GM23338 (cell line): ENCODE measurements at regions not wholly inside any gene's neighbourhood (a gene's known extent, or its start where the extent isn't known, plus 50 kb on each side); places are given as distances from the start of the nearest gene placed in this dataset.

Experiments
- ATAC-seq: fragments of 200-7000 bp; cut with Tn5 transposase; 3 replicates; pipeline ENCODE4 v1.9.1; 2020
- DNase-seq: peaks from one replicate; pipeline ENCODE4 v3.0.0-alpha.2; 2015; ENCODE audit warnings: low spot score
- H2AFZ ChIP-seq: fragments of 200-600 bp; sonication (generic); 2 replicates; pipeline ENCODE4 v1.8.0; 2016; ENCODE audit warnings: antibody characterized with exemption, mild to moderate bottlenecking, moderate library complexity
- H3F3A ChIP-seq: fragments of 200-600 bp; sonication (generic); replicated peaks from 2 replicates; pipeline ENCODE4 v1.8.0; 2017; ENCODE audit warnings: antibody characterized with exemption, mixed run types, low read depth
- H3K27ac ChIP-seq: fragments of 200-600 bp; sonication (generic); 2 replicates; pipeline ENCODE4 v1.6.1; 2016; ENCODE audit warnings: low read depth
- H3K27me3 ChIP-seq: fragments of 200-600 bp; sonication (generic); 2 replicates; pipeline ENCODE4 v1.8.0; 2016; ENCODE audit warnings: mild to moderate bottlenecking, mixed run types, moderate library complexity; ENCODE audit not compliant: insufficient read depth
- H3K36me3 ChIP-seq: fragments of 200-600 bp; sonication (generic); 2 replicates; pipeline ENCODE4 v1.8.0; 2016; ENCODE audit warnings: mild to moderate bottlenecking; ENCODE audit not compliant: insufficient read depth
- H3K4me1 ChIP-seq: fragments of 200-600 bp; sonication (generic); 2 replicates; pipeline ENCODE4 v1.8.0; 2016; ENCODE audit warnings: mild to moderate bottlenecking, moderate library complexity; ENCODE audit not compliant: insufficient read depth
- H3K4me2 ChIP-seq: fragments of 200-600 bp; sonication (generic); 2 replicates; pipeline ENCODE4 v1.7.1; 2017; ENCODE audit warnings: mixed run types
- H3K4me3 ChIP-seq: fragments of 200-600 bp; sonication (generic); 2 replicates; pipeline ENCODE4 v1.6.1; 2016; ENCODE audit warnings: mixed run types
- H3K79me2 ChIP-seq: fragments of 200-600 bp; sonication (generic); replicated peaks from 2 replicates; pipeline ENCODE4 v1.8.0; 2017; ENCODE audit warnings: mild to moderate bottlenecking; ENCODE audit not compliant: insufficient read depth
- H3K9me2 ChIP-seq: fragments of 200-600 bp; sonication (generic); 2 replicates; pipeline ENCODE4 v1.8.0; 2017; ENCODE audit not compliant: insufficient read depth
- H4K20me1 ChIP-seq: fragments of 200-600 bp; sonication (generic); replicated peaks from 2 replicates; pipeline ENCODE4 v1.8.0; 2017; ENCODE audit warnings: mild to moderate bottlenecking; ENCODE audit not compliant: insufficient read depth
- H3K27ac Mint-ChIP-seq: 2 replicates; pipeline ENCODE4 v1.8.0; 2020; ENCODE audit warnings: inconsistent platforms, mild to moderate bottlenecking, moderate library complexity, mixed read lengths
- H3K27me3 Mint-ChIP-seq: 3 replicates; pipeline ENCODE4 v1.8.0; 2022; ENCODE audit warnings: low read depth, mild to moderate bottlenecking, moderate library complexity, mixed read lengths, inconsistent platforms; ENCODE audit not compliant: insufficient read depth, poor library complexity
- H3K36me3 Mint-ChIP-seq: 3 replicates; pipeline ENCODE4 v1.8.0; 2021; ENCODE audit warnings: low read depth, mild to moderate bottlenecking, inconsistent platforms, moderate library complexity, mixed read lengths
- H3K4me1 Mint-ChIP-seq: 3 replicates; pipeline ENCODE4 v1.8.0; 2020; ENCODE audit warnings: mild to moderate bottlenecking, inconsistent platforms, mixed read lengths
- H3K4me3 Mint-ChIP-seq: 3 replicates; pipeline ENCODE4 v1.8.0; 2021; ENCODE audit warnings: moderate library complexity, mild to moderate bottlenecking, inconsistent platforms, mixed read lengths
- H3K9me3 Mint-ChIP-seq: 3 replicates; pipeline ENCODE4 v1.8.0; 2020; ENCODE audit warnings: moderate library complexity, mild to moderate bottlenecking, inconsistent platforms, mixed read lengths
- CREB1 ChIP-seq: fragments of 250-450 bp; sonication (Bioruptor Pico); IDR thresholded peaks from 2 replicates; pipeline ENCODE4 v1.5.0; 2020; ENCODE audit warnings: low read depth, mild to moderate bottlenecking, moderate library complexity
- EZH2 ChIP-seq: fragments of 200-600 bp; sonication (generic); IDR thresholded peaks from one replicate; pipeline ENCODE4 v1.8.0; 2017; ENCODE audit warnings: antibody characterized with exemption, mild to moderate bottlenecking, low read depth; ENCODE audit not compliant: unreplicated experiment
- EZH2phosphoT487 ChIP-seq: fragments of 200-600 bp; sonication (generic); IDR thresholded peaks from one replicate; pipeline ENCODE4 v1.8.1; 2018; ENCODE audit warnings: antibody characterized with exemption; ENCODE audit not compliant: unreplicated experiment
- JUNB ChIP-seq: IDR thresholded peaks from one replicate; pipeline ENCODE4 v1.6.1; 2016; ENCODE audit warnings: antibody characterized with exemption; ENCODE audit not compliant: unreplicated experiment
- POLR2AphosphoS5 ChIP-seq: IDR thresholded peaks from 2 replicates; pipeline ENCODE4 v1.6.1; 2016; ENCODE audit warnings: antibody characterized with exemption, low read depth
- STAT1 ChIP-seq: IDR thresholded peaks from one replicate; pipeline ENCODE4 v1.6.1; 2016; ENCODE audit warnings: antibody characterized with exemption; ENCODE audit not compliant: unreplicated experiment
- ZNF114 ChIP-seq: fragments of 250-450 bp; sonication (Bioruptor Pico); IDR thresholded peaks from 2 replicates; pipeline ENCODE4 v1.5.0; 2020; ENCODE audit warnings: mild to moderate bottlenecking, moderate library complexity
- ZNF331 ChIP-seq: fragments of 250-450 bp; sonication (Bioruptor Pico); IDR thresholded peaks from 2 replicates; pipeline ENCODE4 v1.5.0; 2020; ENCODE audit warnings: low read depth, mild to moderate bottlenecking, moderate library complexity
- TF ChIP-seq, protein P1 (sequence below): IDR thresholded peaks from 2 replicates; pipeline ENCODE4 v1.6.1; 2016; ENCODE audit warnings: antibody characterized with exemption
- TF ChIP-seq, protein P2 (sequence below), 2 experiments: fragments of 200-600 bp in 1 of 2; sonication (generic) in 1 of 2; conservative IDR thresholded peaks; 2 replicates each; pipeline versions ENCODE4 v1.5.1 to v1.6.1; 2016 to 2017; ENCODE audit warnings: antibody characterized with exemption in 2 of 2, low read depth in 2 of 2, mild to moderate bottlenecking in 2 of 2, moderate library complexity in 1 of 2
- TF ChIP-seq, protein P3 (sequence below): IDR thresholded peaks from one replicate; pipeline ENCODE4 v1.6.1; 2018; ENCODE audit warnings: antibody characterized with exemption; ENCODE audit not compliant: unreplicated experiment

DNA sequence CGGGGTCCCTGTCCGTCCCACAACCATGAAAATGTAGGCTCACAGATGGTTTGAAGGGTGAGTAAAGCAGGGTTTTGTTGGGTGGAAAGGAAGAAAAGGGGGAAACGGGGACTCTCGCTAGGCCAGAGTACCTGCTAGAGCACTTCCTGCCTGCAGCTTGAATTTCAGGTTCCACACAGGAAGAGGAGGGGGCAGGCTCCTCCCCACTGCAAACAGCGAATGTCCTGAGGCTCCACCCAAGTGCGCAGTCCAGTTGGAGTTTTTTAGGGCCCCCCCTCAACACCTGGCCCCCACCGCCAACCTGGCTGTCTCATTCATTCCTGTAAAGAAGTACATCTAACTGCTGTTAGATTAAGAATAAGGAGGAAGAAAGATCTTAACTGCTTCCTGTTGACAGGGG is 414.7 kb downstream of the SH2D4B start:
- no peak for ATAC-seq
- H3F3A ChIP-seq: no peaks in the 10 kb centered on the region

DNA sequence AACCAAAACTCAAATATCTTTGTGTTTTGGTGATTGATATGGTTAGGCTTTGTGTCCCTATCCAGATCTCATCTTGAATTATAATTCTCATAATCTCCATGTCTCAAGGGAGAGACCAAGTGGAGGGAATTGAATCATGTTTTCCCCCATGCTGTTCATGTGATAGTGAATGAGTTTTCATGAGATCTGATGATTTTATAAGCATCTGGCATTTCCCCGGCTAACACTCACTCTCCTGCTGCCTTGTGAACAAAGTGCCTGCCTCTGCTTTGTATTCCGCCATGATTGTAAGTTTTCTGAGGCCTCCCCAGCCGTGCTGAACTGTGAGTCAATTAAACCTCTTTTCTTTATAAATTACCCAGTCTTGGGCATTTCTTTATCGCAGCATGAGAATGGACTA is 419.5 kb downstream of the SH2D4B start:
- H3K4me3 ChIP-seq: no peak overlapping the region
- Mint-ChIP-seq H3K4me1 (peaks cover 3% of the 10 kb centered on the region; the same call in 2 of the 3 replicates), H3K27me3 (no peaks in the 10 kb centered on the region), H3K36me3 (0 out of 3 replicates have a peak, but pooled peaks cover 3% of the 10 kb centered on the region), H3K27ac (no peak overlapping the region; the same call in 1 of the 2 replicates), H3K4me3 (no peak overlapping the region), H3K9me3 (no peaks in the 10 kb centered on the region)
- no peaks in the 10 kb centered on the region for H3K27me3 ChIP-seq
- H3K9me2 ChIP-seq: 0 out of 2 replicates have a peak, but pooled peaks cover 2% of the 10 kb centered on the region
- H3K36me3 ChIP-seq: no peaks in the 10 kb centered on the region
- ATAC-seq (no peak), DNase-seq (no peak)
- no peak overlapping the region for H3K27ac ChIP-seq
- no peaks in the 10 kb centered on the region for H4K20me1 ChIP-seq
- H3K79me2 ChIP-seq: no peaks in the 10 kb centered on the region
- H2AFZ ChIP-seq: peak overlapping the region; percentile 94
- H3F3A ChIP-seq: no peaks in the 10 kb centered on the region
- TF ChIP-seq EZH2: no peak
- no peak for TF ChIP-seq JUNB
- TF ChIP-seq STAT1: no peak
- TF ChIP-seq ZNF331 (CRISPR knock-in tag): no peak
- H3K4me1 ChIP-seq: no peaks in the 10 kb centered on the region
- no peak overlapping the region for H3K4me2 ChIP-seq

More for the DNA sequence above, 414.7 kb downstream of the SH2D4B start:
- Mint-ChIP-seq H3K27ac (no peak overlapping the region), H3K4me3 (no peak overlapping the region), H3K36me3 (peaks cover 13% of the 10 kb centered on the region; the same call in 2 of the 3 replicates), H3K27me3 (peaks cover 3% of the 10 kb centered on the region), H3K9me3 (peaks cover 8% of the 10 kb centered on the region; the same call in 1 of the 3 replicates), H3K4me1 (peaks cover 16% of the 10 kb centered on the region; the same call in 2 of the 3 replicates)
- Histone ChIP-seq H3K4me3 (no peak overlapping the region), H3K4me2 (no peak overlapping the region), H3K27ac (no peak overlapping the region), H2AFZ (peak overlapping the region; percentile 83), H4K20me1 (no peaks in the 10 kb centered on the region), H3K36me3 (no peaks in the 10 kb centered on the region), H3K9me2 (peaks cover 18% of the 10 kb centered on the region), H3K4me1 (peaks cover 13% of the 10 kb centered on the region), H3K79me2 (no peaks in the 10 kb centered on the region), H3K27me3 (no peaks in the 10 kb centered on the region)
- TF ChIP-seq, protein P1, sequence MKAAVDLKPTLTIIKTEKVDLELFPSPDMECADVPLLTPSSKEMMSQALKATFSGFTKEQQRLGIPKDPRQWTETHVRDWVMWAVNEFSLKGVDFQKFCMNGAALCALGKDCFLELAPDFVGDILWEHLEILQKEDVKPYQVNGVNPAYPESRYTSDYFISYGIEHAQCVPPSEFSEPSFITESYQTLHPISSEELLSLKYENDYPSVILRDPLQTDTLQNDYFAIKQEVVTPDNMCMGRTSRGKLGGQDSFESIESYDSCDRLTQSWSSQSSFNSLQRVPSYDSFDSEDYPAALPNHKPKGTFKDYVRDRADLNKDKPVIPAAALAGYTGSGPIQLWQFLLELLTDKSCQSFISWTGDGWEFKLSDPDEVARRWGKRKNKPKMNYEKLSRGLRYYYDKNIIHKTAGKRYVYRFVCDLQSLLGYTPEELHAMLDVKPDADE: no peak
- no peak for TF ChIP-seq POLR2AphosphoS5
- no peak for TF ChIP-seq CREB1 (CRISPR knock-in tag)
- TF ChIP-seq EZH2phosphoT487: no peak
- DNase-seq: no peak

DNA sequence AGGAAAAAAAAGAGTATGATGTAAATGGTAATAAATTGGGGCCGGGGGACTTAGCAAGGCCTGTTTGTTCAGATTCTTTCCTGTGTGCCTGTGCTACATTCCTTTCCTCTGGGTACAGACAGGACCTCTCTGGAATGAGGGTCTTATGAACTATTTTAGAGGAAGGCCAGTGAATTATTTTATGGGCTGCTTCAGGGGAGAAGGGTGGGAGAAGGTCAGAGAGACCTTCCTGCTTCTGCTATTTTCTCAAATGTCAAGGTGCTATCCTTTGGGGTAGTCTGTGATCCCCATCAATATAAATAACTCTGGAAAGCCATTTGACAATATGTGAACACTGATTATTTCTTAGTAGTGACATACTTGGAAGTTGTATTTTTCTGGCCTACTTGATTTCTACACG is 426.5 kb downstream of the SH2D4B start:
- Histone ChIP-seq H3K9me2 (0 out of 2 replicates have a peak, but pooled peaks cover 4% of the 10 kb centered on the region), H3K27ac (no peak overlapping the region), H3F3A (no peaks in the 10 kb centered on the region), H4K20me1 (no peaks in the 10 kb centered on the region), H3K4me1 (no peaks in the 10 kb centered on the region), H3K4me2 (no peak overlapping the region), H3K79me2 (no peaks in the 10 kb centered on the region), H3K4me3 (no peak overlapping the region), H2AFZ (peak overlapping the region; percentile 67; the same call in 1 of the 2 replicates), H3K27me3 (no peaks in the 10 kb centered on the region), H3K36me3 (no peaks in the 10 kb centered on the region)
- H3K27me3 Mint-ChIP-seq: no peaks in the 10 kb centered on the region
- H3K27ac Mint-ChIP-seq: no peak overlapping the region
- ATAC-seq: no peak
- H3K36me3 Mint-ChIP-seq: no peaks in the 10 kb centered on the region
- H3K9me3 Mint-ChIP-seq: no peaks in the 10 kb centered on the region
- H3K4me3 Mint-ChIP-seq: no peak overlapping the region
- no peak for DNase-seq
- H3K4me1 Mint-ChIP-seq: peaks cover 7% of the 10 kb centered on the region; the same call in 2 of the 3 replicates
- TF ChIP-seq POLR2AphosphoS5 (no peak), EZH2 (no peak), EZH2phosphoT487 (no peak), STAT1 (no peak), JUNB (no peak), ZNF331 (CRISPR knock-in tag) (no peak), ZNF114 (CRISPR knock-in tag) (no peak)
- TF ChIP-seq, protein P2, sequence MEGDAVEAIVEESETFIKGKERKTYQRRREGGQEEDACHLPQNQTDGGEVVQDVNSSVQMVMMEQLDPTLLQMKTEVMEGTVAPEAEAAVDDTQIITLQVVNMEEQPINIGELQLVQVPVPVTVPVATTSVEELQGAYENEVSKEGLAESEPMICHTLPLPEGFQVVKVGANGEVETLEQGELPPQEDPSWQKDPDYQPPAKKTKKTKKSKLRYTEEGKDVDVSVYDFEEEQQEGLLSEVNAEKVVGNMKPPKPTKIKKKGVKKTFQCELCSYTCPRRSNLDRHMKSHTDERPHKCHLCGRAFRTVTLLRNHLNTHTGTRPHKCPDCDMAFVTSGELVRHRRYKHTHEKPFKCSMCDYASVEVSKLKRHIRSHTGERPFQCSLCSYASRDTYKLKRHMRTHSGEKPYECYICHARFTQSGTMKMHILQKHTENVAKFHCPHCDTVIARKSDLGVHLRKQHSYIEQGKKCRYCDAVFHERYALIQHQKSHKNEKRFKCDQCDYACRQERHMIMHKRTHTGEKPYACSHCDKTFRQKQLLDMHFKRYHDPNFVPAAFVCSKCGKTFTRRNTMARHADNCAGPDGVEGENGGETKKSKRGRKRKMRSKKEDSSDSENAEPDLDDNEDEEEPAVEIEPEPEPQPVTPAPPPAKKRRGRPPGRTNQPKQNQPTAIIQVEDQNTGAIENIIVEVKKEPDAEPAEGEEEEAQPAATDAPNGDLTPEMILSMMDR (conservative IDR thresholded peaks at IDR 0.05; ENCODE audit: low read depth in 2 of 2): no peak
- TF ChIP-seq, protein P3, sequence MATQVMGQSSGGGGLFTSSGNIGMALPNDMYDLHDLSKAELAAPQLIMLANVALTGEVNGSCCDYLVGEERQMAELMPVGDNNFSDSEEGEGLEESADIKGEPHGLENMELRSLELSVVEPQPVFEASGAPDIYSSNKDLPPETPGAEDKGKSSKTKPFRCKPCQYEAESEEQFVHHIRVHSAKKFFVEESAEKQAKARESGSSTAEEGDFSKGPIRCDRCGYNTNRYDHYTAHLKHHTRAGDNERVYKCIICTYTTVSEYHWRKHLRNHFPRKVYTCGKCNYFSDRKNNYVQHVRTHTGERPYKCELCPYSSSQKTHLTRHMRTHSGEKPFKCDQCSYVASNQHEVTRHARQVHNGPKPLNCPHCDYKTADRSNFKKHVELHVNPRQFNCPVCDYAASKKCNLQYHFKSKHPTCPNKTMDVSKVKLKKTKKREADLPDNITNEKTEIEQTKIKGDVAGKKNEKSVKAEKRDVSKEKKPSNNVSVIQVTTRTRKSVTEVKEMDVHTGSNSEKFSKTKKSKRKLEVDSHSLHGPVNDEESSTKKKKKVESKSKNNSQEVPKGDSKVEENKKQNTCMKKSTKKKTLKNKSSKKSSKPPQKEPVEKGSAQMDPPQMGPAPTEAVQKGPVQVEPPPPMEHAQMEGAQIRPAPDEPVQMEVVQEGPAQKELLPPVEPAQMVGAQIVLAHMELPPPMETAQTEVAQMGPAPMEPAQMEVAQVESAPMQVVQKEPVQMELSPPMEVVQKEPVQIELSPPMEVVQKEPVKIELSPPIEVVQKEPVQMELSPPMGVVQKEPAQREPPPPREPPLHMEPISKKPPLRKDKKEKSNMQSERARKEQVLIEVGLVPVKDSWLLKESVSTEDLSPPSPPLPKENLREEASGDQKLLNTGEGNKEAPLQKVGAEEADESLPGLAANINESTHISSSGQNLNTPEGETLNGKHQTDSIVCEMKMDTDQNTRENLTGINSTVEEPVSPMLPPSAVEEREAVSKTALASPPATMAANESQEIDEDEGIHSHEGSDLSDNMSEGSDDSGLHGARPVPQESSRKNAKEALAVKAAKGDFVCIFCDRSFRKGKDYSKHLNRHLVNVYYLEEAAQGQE: no peak
- TF ChIP-seq, protein P1: no peak
